H1 (cell line): ENCODE measurements at regions not wholly inside any gene's neighbourhood (a gene's known extent, or its start where the extent isn't known, plus 50 kb on each side); places are given as distances from the start of the nearest gene placed in this dataset.

Source experiments
- RAD21 ChIP-seq, 2 experiments: IDR thresholded peaks in 1 of 2; conservative IDR thresholded peaks in 1 of 2; 2 replicates each; pipeline ENCODE4 v1.6.1; 2011; ENCODE audit warnings: low read depth in 2 of 2, low read length in 2 of 2, improper control_type of control experiment in 1 of 2, inconsistent platforms in 1 of 2, mild to moderate bottlenecking in 1 of 2, moderate library complexity in 1 of 2

GRCh38 chr1:5432436-5432835 lies 559.8 kb downstream of the NPHP4 start (continued):
- TF ChIP-seq RAD21 (IDR thresholded peaks at IDR 0.05 in 1 of 2, conservative IDR thresholded peaks at IDR 0.05 in 1 of 2; ENCODE audit: low read depth in 2 of 2, low read length in 2 of 2) = no peak
